ENCODE measurements at regions not wholly inside any gene's neighbourhood (a gene's known extent, or its start where the extent isn't known, plus 50 kb on each side); places are given as distances from the start of the nearest gene placed in this dataset.

- no peaks in the 10 kb centered on the region for H3K36me3 Mint-ChIP-seq
- H3K27ac Mint-ChIP-seq: no peak overlapping the region
- H3K4me1 Mint-ChIP-seq: no peaks in the 10 kb centered on the region
- DNase-seq: no peak
- no peak overlapping the region for H3K4me3 Mint-ChIP-seq
- peaks cover 4% of the 10 kb centered on the region for H3K27me3 Mint-ChIP-seq
- H3K9me3 Mint-ChIP-seq: no peaks in the 10 kb centered on the region
Observed at GRCh38 chr14:101374373-101375338, 186.6 kb upstream of the DIO3 start.

- Mint-ChIP-seq H3K27me3 (peaks cover 4% of the 10 kb centered on the region), H3K4me3 (no peak overlapping the region), H3K4me1 (no peaks in the 10 kb centered on the region), H3K9me3 (peaks cover 3% of the 10 kb centered on the region), H3K36me3 (no peaks in the 10 kb centered on the region), H3K27ac (no peak overlapping the region)
- DNase-seq: no peak
Observed at GRCh38 chr14:101377069-101377468, 184.2 kb upstream of the DIO3 start.

- H3K27me3 Mint-ChIP-seq: peaks cover 4% of the 10 kb centered on the region
- no peak overlapping the region for H3K27ac Mint-ChIP-seq
- H3K9me3 Mint-ChIP-seq: peaks cover 15% of the 10 kb centered on the region
- H3K36me3 Mint-ChIP-seq: no peaks in the 10 kb centered on the region
- no peaks in the 10 kb centered on the region for H3K4me1 Mint-ChIP-seq
- no peak for DNase-seq
- no peak overlapping the region for H3K4me3 Mint-ChIP-seq
Observed at GRCh38 chr14:101379842-101380241, 181.5 kb upstream of the DIO3 start.

GRCh38 chr14:101380512-101380911, 180.8 kb upstream of the DIO3 start:
- Mint-ChIP-seq H3K27ac (no peak overlapping the region), H3K4me3 (no peak overlapping the region), H3K4me1 (no peaks in the 10 kb centered on the region), H3K36me3 (no peaks in the 10 kb centered on the region), H3K27me3 (peaks cover 4% of the 10 kb centered on the region), H3K9me3 (peaks cover 18% of the 10 kb centered on the region)
- no peak for DNase-seq

GRCh38 chr14:101380940-101381339, 180.4 kb upstream of the DIO3 start:
- Mint-ChIP-seq H3K4me1 (no peaks in the 10 kb centered on the region), H3K27ac (no peak overlapping the region), H3K36me3 (no peaks in the 10 kb centered on the region), H3K27me3 (peaks cover 4% of the 10 kb centered on the region), H3K4me3 (no peak overlapping the region), H3K9me3 (peaks cover 18% of the 10 kb centered on the region)
- no peak for DNase-seq

GRCh38 chr14:101383737-101384338, 177.5 kb upstream of the DIO3 start:
- peaks cover 7% of the 10 kb centered on the region for H3K27me3 Mint-ChIP-seq
- no peaks in the 10 kb centered on the region for H3K36me3 Mint-ChIP-seq
- H3K4me3 Mint-ChIP-seq: no peak overlapping the region
- H3K9me3 Mint-ChIP-seq: peaks cover 21% of the 10 kb centered on the region
- no peak overlapping the region for H3K27ac Mint-ChIP-seq
- H3K4me1 Mint-ChIP-seq: no peaks in the 10 kb centered on the region
- no peak for DNase-seq

- H3K36me3 Mint-ChIP-seq: no peaks in the 10 kb centered on the region
- peaks cover 1% of the 10 kb centered on the region for H3K9me3 Mint-ChIP-seq
- H3K4me3 Mint-ChIP-seq: no peak overlapping the region
- peaks cover 42% of the 10 kb centered on the region for H3K27me3 Mint-ChIP-seq
- H3K27ac Mint-ChIP-seq: no peak overlapping the region
- DNase-seq: no peak
- no peaks in the 10 kb centered on the region for H3K4me1 Mint-ChIP-seq
Observed at GRCh38 chr14:101394374-101394773, 166.9 kb upstream of the DIO3 start.

GRCh38 chr14:101395779-101396178, 165.5 kb upstream of the DIO3 start:
- peaks cover 5% of the 10 kb centered on the region for H3K4me1 Mint-ChIP-seq
- peaks cover 53% of the 10 kb centered on the region for H3K27me3 Mint-ChIP-seq
- no peak overlapping the region for H3K4me3 Mint-ChIP-seq
- DNase-seq: no peak
- no peak overlapping the region for H3K27ac Mint-ChIP-seq
- peaks cover 1% of the 10 kb centered on the region for H3K9me3 Mint-ChIP-seq
- H3K36me3 Mint-ChIP-seq: no peaks in the 10 kb centered on the region

- DNase-seq: no peak
- Mint-ChIP-seq H3K27ac (no peak overlapping the region), H3K9me3 (no peaks in the 10 kb centered on the region), H3K36me3 (no peaks in the 10 kb centered on the region), H3K27me3 (peaks cover 54% of the 10 kb centered on the region), H3K4me1 (peaks cover 8% of the 10 kb centered on the region), H3K4me3 (no peak overlapping the region)
Observed at GRCh38 chr14:101397206-101397605, 164.1 kb upstream of the DIO3 start.

- no peak for DNase-seq
- H3K9me3 Mint-ChIP-seq: no peaks in the 10 kb centered on the region
- H3K4me1 Mint-ChIP-seq: peaks cover 8% of the 10 kb centered on the region
- H3K4me3 Mint-ChIP-seq: no peak overlapping the region
- no peaks in the 10 kb centered on the region for H3K36me3 Mint-ChIP-seq
- peaks cover 61% of the 10 kb centered on the region for H3K27me3 Mint-ChIP-seq
- H3K27ac Mint-ChIP-seq: no peak overlapping the region
Observed at GRCh38 chr14:101398011-101398410, 163.3 kb upstream of the DIO3 start.

GRCh38 chr14:101399737-101400517, 161.4 kb upstream of the DIO3 start:
- H3K4me3 Mint-ChIP-seq: no peak overlapping the region
- H3K9me3 Mint-ChIP-seq: no peaks in the 10 kb centered on the region

GRCh38 chr14:101400830-101401229, 160.5 kb upstream of the DIO3 start:
- Mint-ChIP-seq H3K4me1 (peaks cover 8% of the 10 kb centered on the region), H3K4me3 (no peak overlapping the region), H3K9me3 (no peaks in the 10 kb centered on the region), H3K27ac (no peak overlapping the region), H3K27me3 (peaks cover 43% of the 10 kb centered on the region), H3K36me3 (no peaks in the 10 kb centered on the region)
- no peak for DNase-seq

More at GRCh38 chr14:101399737-101400517, 161.4 kb upstream of the DIO3 start:
- no peak for DNase-seq
- no peak overlapping the region for H3K27ac Mint-ChIP-seq
- H3K36me3 Mint-ChIP-seq: no peaks in the 10 kb centered on the region
- H3K4me1 Mint-ChIP-seq: peaks cover 8% of the 10 kb centered on the region
- peaks cover 51% of the 10 kb centered on the region for H3K27me3 Mint-ChIP-seq

- H3K9me3 Mint-ChIP-seq: no peaks in the 10 kb centered on the region
- no peak for DNase-seq
- H3K27ac Mint-ChIP-seq: no peak overlapping the region
- H3K36me3 Mint-ChIP-seq: no peaks in the 10 kb centered on the region
- peaks cover 48% of the 10 kb centered on the region for H3K27me3 Mint-ChIP-seq
- H3K4me3 Mint-ChIP-seq: no peak overlapping the region
- peaks cover 8% of the 10 kb centered on the region for H3K4me1 Mint-ChIP-seq
Observed at GRCh38 chr14:101402936-101403660, 158.2 kb upstream of the DIO3 start.

- no peak for DNase-seq
- Mint-ChIP-seq H3K4me1 (peaks cover 8% of the 10 kb centered on the region), H3K36me3 (no peaks in the 10 kb centered on the region), H3K9me3 (no peaks in the 10 kb centered on the region), H3K27me3 (peaks cover 45% of the 10 kb centered on the region), H3K4me3 (no peak overlapping the region), H3K27ac (no peak overlapping the region)
Observed at GRCh38 chr14:101404426-101405170, 156.7 kb upstream of the DIO3 start.
